GM12872 (cell line): ENCODE measurements at regions not wholly inside any gene's neighbourhood (a gene's known extent, or its start where the extent isn't known, plus 50 kb on each side); places are given as distances from the start of the nearest gene placed in this dataset.

Experiments
- TF ChIP-seq, protein P1 (sequence below): IDR thresholded peaks from 3 replicates; pipeline ENCODE4 v1.5.1; 2011; ENCODE audit warnings: low read depth, mild to moderate bottlenecking, low read length, moderate library complexity; ENCODE audit not compliant: insufficient read depth

DNA sequence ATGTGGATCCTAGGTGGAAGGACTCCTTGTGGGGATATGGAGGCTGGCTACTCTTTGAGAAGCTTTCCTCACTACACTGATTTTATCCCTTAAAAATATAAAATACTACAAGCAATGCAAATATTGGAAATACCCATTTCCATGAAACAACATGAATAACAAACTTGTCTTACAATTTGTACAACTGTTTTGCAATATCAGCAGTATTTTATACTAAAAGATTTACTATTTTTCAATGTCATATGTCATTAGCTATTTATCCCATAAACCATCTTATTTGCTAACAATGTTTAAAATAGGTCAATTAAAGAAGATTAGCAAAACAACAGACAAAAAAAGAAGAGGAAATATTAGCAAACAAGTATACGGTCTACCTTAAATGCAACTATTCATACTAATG, 1674.1 kb downstream of the PCDH7 start:
- TF ChIP-seq, protein P1, sequence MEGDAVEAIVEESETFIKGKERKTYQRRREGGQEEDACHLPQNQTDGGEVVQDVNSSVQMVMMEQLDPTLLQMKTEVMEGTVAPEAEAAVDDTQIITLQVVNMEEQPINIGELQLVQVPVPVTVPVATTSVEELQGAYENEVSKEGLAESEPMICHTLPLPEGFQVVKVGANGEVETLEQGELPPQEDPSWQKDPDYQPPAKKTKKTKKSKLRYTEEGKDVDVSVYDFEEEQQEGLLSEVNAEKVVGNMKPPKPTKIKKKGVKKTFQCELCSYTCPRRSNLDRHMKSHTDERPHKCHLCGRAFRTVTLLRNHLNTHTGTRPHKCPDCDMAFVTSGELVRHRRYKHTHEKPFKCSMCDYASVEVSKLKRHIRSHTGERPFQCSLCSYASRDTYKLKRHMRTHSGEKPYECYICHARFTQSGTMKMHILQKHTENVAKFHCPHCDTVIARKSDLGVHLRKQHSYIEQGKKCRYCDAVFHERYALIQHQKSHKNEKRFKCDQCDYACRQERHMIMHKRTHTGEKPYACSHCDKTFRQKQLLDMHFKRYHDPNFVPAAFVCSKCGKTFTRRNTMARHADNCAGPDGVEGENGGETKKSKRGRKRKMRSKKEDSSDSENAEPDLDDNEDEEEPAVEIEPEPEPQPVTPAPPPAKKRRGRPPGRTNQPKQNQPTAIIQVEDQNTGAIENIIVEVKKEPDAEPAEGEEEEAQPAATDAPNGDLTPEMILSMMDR, result no peak

DNA sequence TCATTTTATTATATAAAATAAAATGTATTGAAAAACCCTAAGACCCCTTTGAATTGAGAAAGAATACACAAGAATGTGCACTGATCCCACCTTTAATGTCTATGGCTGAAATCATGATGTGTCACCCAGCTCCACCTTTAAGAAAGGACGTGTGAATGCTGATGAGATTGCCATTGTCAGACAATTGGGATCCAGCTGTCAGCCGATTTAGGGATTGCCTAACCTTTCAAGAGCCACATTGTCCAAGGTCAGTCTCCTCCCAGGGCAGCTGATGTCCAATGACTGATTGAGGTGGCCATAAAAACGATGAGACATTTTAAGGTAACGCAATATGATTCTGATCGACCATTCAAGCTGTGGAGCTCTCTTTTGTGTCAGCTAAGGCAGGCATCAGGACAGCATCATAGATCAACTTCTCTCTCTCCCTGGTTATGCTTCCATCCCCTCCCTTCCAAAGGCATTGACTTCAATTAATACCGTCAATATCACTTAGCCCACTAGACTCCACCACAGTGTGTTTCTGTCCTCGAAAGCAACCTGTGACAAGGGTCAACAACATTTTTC, 1676.4 kb downstream of the PCDH7 start:
- TF ChIP-seq, protein P1, result no peak

DNA sequence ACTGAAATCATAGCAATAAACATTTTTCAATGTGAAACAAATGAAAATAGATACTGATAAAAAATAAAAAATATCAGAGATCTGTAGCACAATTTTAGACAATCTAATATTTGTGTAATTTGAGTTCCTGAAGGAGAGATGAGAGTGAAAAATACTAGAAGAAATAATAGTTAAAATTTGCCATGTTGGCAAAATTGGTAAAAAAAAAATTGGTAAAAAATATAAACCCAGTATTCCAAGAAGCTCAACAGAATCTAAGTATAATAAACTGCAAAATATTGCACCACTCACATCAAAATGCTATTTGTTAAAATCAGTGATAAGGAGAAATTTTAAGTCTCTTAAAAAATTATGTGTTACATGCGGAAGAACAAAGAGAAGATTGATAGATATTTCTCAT, 1680.7 kb downstream of the PCDH7 start:
- TF ChIP-seq, protein P1, result no peak

DNA sequence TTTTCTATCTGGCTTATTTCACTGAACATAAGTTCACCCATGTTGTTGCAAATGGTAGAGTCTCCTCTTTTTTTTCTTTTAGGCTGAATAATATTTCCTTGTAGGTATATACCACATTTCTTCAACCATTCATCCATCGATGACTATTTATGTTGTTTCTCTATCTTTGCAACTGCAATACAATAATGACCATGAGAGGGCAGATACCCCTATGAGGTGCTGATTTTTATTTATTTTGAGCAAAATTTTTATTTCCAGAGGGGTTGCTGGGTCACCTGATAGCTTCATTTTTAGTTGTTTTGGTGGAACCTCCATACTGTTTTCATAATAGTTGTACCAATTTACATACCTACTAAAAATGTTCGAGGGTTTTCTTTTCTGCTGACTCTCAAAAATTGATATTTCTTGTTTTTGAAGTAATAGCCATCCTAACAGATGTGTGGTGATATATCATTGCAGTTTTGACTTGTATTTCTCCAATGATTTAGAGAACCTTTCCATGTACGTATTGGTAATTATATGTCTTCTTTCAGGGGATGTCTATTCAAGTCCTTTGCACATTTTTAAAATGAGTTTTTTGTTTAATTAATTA, 1697.0 kb downstream of the PCDH7 start:
- TF ChIP-seq, protein P1, result no peak

DNA sequence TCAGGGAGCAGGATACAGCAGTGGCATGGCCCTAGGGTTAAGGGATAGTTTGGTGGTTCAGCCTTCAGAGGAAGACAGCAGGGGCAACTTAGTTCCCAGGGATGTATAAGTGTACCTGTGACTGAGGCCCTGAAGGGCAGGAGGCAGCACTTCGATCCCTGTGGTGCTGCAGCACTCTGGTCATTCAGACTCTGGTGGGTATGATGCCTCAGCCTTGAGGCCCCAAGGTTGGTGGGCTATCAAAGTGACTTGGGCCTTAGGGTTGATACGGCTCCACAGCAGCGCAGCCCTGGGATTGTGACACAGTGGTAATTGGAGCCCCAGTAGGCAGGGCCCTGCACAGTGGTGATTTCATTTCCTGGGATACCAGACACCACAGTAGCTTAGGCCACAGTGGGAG, 1703.1 kb downstream of the PCDH7 start:
- TF ChIP-seq, protein P1, result no peak

DNA sequence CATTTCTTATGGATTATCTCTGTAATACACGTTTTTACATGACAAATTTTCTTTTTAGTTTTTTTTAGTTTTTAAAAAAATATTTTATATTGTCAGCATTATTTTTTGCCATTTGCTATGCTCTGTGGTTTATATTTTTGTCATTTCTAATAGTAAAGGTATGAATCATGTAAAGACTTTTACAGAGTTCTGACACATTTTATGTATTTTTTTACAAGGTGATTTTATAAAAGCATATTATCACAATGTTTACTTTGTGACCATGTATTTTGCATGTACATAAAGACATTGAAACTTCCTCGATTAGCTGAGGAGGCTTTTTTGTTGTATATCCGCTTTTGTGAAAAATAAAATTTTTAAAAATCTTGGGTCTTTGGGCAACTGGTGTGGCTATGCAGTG, 1705.1 kb downstream of the PCDH7 start:
- TF ChIP-seq, protein P1, result no peak

DNA sequence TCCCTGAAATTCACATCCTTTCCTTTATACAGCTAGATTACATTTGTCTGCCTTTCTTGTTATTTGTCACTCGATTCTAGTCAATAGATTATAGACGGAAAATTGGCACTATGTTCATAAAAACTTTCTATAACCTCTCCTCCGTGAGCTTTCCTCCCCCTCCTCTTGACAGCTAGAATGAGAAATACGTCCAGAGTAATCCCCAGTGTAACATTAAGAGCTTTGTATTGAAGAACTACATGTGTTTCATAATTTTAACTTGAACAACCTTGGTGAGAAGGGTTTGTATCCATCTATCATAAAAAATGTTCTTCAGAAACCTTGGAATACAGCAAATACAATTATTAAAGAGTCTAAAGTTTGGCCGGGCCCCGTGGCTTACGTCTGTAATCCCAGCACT, 1707.4 kb downstream of the PCDH7 start:
- TF ChIP-seq, protein P1, result no peak
